Astrocyte (in vitro differentiated cells and primary cell): ENCODE measurements at regions not wholly inside any gene's neighbourhood (a gene's known extent, or its start where the extent isn't known, plus 50 kb on each side); places are given as distances from the start of the nearest gene placed in this dataset.

Experiments
- EZH2 ChIP-seq: IDR thresholded peaks from 2 replicates; pipeline ENCODE4 v1.6.1; 2012; ENCODE audit warnings: mild to moderate bottlenecking, low read length, inconsistent platforms; ENCODE audit not compliant: insufficient read depth
- TF ChIP-seq, protein P1 (sequence below): IDR thresholded peaks from 2 replicates; pipeline ENCODE4 v1.5.1; 2011; ENCODE audit warnings: low read depth, mild to moderate bottlenecking, inconsistent platforms, low read length, moderate library complexity; ENCODE audit not compliant: insufficient read depth

GRCh38 chr3:75300606-75301005 is 363.5 kb upstream of the FRG2C start:
- TF ChIP-seq, protein P1, sequence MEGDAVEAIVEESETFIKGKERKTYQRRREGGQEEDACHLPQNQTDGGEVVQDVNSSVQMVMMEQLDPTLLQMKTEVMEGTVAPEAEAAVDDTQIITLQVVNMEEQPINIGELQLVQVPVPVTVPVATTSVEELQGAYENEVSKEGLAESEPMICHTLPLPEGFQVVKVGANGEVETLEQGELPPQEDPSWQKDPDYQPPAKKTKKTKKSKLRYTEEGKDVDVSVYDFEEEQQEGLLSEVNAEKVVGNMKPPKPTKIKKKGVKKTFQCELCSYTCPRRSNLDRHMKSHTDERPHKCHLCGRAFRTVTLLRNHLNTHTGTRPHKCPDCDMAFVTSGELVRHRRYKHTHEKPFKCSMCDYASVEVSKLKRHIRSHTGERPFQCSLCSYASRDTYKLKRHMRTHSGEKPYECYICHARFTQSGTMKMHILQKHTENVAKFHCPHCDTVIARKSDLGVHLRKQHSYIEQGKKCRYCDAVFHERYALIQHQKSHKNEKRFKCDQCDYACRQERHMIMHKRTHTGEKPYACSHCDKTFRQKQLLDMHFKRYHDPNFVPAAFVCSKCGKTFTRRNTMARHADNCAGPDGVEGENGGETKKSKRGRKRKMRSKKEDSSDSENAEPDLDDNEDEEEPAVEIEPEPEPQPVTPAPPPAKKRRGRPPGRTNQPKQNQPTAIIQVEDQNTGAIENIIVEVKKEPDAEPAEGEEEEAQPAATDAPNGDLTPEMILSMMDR: no peak
- TF ChIP-seq EZH2: no peak
